ENCODE measurements at regions not wholly inside any gene's neighbourhood (a gene's known extent, or its start where the extent isn't known, plus 50 kb on each side); places are given as distances from the start of the nearest gene placed in this dataset.

GRCh38 chr1:67980028-67980427 lies 70.4 kb downstream of the DIRAS3 start:
- Mint-ChIP-seq H3K27ac (no peak overlapping the region), H3K4me1 (peaks cover 3% of the 10 kb centered on the region), H3K9me3 (no peaks in the 10 kb centered on the region), H3K4me3 (no peak overlapping the region), H3K27me3 (ENCODE audit: low read depth) (no peaks in the 10 kb centered on the region), H3K36me3 (no peaks in the 10 kb centered on the region)
- CTCF ChIA-PET, result interaction anchor here (1.1 kb wide), 1 partner anchor 363 kb away, joined by 3 read pairs; no protein-coding TSS in a partner anchor
- no peak for ATAC-seq
- POLR2A ChIA-PET, result no interaction called here
- no peak for DNase-seq (ENCODE audit: low spot score)
- TF ChIP-seq, protein P1, sequence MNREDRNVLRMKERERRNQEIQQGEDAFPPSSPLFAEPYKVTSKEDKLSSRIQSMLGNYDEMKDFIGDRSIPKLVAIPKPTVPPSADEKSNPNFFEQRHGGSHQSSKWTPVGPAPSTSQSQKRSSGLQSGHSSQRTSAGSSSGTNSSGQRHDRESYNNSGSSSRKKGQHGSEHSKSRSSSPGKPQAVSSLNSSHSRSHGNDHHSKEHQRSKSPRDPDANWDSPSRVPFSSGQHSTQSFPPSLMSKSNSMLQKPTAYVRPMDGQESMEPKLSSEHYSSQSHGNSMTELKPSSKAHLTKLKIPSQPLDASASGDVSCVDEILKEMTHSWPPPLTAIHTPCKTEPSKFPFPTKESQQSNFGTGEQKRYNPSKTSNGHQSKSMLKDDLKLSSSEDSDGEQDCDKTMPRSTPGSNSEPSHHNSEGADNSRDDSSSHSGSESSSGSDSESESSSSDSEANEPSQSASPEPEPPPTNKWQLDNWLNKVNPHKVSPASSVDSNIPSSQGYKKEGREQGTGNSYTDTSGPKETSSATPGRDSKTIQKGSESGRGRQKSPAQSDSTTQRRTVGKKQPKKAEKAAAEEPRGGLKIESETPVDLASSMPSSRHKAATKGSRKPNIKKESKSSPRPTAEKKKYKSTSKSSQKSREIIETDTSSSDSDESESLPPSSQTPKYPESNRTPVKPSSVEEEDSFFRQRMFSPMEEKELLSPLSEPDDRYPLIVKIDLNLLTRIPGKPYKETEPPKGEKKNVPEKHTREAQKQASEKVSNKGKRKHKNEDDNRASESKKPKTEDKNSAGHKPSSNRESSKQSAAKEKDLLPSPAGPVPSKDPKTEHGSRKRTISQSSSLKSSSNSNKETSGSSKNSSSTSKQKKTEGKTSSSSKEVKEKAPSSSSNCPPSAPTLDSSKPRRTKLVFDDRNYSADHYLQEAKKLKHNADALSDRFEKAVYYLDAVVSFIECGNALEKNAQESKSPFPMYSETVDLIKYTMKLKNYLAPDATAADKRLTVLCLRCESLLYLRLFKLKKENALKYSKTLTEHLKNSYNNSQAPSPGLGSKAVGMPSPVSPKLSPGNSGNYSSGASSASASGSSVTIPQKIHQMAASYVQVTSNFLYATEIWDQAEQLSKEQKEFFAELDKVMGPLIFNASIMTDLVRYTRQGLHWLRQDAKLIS (CRISPR knock-in tag; IDR thresholded peaks at IDR 0.05; ENCODE audit: borderline replicate concordance), result no peak

DNA sequence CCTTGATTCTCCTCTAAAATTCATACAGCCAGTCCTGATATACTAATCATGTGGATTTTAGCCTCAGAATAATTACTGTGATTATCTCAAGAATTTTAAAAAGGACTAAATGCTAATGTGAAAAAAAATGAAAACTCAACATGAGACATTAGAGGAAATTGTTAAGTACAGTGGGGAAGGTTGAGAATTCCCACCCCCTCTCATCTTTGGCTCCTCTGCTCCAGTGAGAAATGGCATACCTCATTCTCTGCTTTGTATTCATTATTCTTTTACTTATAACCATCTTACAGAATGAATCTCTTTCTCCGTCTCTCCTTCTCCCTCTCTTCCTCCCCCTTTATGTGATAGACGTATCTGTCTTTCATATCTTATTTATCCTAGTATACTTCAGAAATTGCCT lies 70.9 kb downstream of the DIRAS3 start:
- Mint-ChIP-seq H3K36me3 (no peaks in the 10 kb centered on the region), H3K27me3 (ENCODE audit: low read depth) (no peaks in the 10 kb centered on the region), H3K4me1 (peaks cover 3% of the 10 kb centered on the region), H3K27ac (no peak overlapping the region), H3K4me3 (no peak overlapping the region), H3K9me3 (no peaks in the 10 kb centered on the region)
- DNase-seq (ENCODE audit: low spot score), result no peak
- ChIA-PET CTCF (interaction anchor here (1.1 kb wide), 1 partner anchor 363 kb away, joined by 3 read pairs; no protein-coding TSS in a partner anchor), POLR2A (no interaction called here)
- no peak for ATAC-seq
- TF ChIP-seq ESRRA (CRISPR knock-in tag; IDR thresholded peaks at IDR 0.05; ENCODE audit: borderline replicate concordance) (no peak), OVOL2 (CRISPR knock-in tag; IDR thresholded peaks at IDR 0.05; ENCODE audit: borderline replicate concordance) (no peak), ZNF138 (CRISPR knock-in tag; conservative IDR thresholded peaks at IDR 0.05) (no peak), FOXP4 (CRISPR knock-in tag; IDR thresholded peaks at IDR 0.05) (no peak), STAT6 (CRISPR knock-in tag; conservative IDR thresholded peaks at IDR 0.05; ENCODE audit: low read depth) (no peak), ZNF121 (CRISPR knock-in tag; IDR thresholded peaks at IDR 0.05) (no peak), ELF4 (CRISPR knock-in tag; IDR thresholded peaks at IDR 0.05; ENCODE audit: low read depth) (no peak), ZNF671 (CRISPR knock-in tag; IDR thresholded peaks at IDR 0.05) (no peak), HMGA2 (CRISPR knock-in tag; IDR thresholded peaks at IDR 0.05) (no peak), NR3C1 (CRISPR knock-in tag; conservative IDR thresholded peaks at IDR 0.05; ENCODE audit: low read depth) (no peak), MXD4 (CRISPR knock-in tag; IDR thresholded peaks at IDR 0.05; ENCODE audit: borderline replicate concordance) (no peak), SP1 (CRISPR knock-in tag; conservative IDR thresholded peaks at IDR 0.05) (no peak), FOXK1 (CRISPR knock-in tag; IDR thresholded peaks at IDR 0.05) (no peak), GTF2I (CRISPR knock-in tag; conservative IDR thresholded peaks at IDR 0.05) (no peak), MLX (CRISPR knock-in tag; IDR thresholded peaks at IDR 0.05) (no peak), ZNF532 (CRISPR knock-in tag; IDR thresholded peaks at IDR 0.05; ENCODE audit: borderline replicate concordance) (no peak)
- TF ChIP-seq, protein P2, sequence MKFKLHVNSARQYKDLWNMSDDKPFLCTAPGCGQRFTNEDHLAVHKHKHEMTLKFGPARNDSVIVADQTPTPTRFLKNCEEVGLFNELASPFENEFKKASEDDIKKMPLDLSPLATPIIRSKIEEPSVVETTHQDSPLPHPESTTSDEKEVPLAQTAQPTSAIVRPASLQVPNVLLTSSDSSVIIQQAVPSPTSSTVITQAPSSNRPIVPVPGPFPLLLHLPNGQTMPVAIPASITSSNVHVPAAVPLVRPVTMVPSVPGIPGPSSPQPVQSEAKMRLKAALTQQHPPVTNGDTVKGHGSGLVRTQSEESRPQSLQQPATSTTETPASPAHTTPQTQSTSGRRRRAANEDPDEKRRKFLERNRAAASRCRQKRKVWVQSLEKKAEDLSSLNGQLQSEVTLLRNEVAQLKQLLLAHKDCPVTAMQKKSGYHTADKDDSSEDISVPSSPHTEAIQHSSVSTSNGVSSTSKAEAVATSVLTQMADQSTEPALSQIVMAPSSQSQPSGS (CRISPR knock-in tag; IDR thresholded peaks at IDR 0.05; ENCODE audit: borderline replicate concordance, low read depth), result no peak
- TF ChIP-seq, protein P3, sequence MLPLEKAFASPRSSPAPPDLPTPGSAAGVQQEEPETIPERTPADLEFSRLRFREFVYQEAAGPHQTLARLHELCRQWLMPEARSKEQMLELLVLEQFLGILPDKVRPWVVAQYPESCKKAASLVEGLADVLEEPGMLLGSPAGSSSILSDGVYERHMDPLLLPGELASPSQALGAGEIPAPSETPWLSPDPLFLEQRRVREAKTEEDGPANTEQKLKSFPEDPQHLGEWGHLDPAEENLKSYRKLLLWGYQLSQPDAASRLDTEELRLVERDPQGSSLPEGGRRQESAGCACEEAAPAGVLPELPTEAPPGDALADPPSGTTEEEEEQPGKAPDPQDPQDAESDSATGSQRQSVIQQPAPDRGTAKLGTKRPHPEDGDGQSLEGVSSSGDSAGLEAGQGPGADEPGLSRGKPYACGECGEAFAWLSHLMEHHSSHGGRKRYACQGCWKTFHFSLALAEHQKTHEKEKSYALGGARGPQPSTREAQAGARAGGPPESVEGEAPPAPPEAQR (CRISPR knock-in tag; IDR thresholded peaks at IDR 0.05), result no peak

All from WTC11 (cell line).